Posterior cingulate gyrus (tissue), 11 donors: ENCODE measurements at regions not wholly inside any gene's neighbourhood (a gene's known extent, or its start where the extent isn't known, plus 50 kb on each side); places are given as distances from the start of the nearest gene placed in this dataset.

Source experiments
- DNase-seq, 10 donors: peaks; one replicate each; pipeline versions ENCODE4 v3.0.0 to v3.0.0-alpha.2; 2020 to 2021; ENCODE audit warnings: mixed read lengths in 3 of 10
- intact Hi-C: fragments of 100-400 bp; cut with DNase I; formaldehyde crosslinking; loops from one replicate; pipeline ENCODE4 v1.15.1; 2023

DNA sequence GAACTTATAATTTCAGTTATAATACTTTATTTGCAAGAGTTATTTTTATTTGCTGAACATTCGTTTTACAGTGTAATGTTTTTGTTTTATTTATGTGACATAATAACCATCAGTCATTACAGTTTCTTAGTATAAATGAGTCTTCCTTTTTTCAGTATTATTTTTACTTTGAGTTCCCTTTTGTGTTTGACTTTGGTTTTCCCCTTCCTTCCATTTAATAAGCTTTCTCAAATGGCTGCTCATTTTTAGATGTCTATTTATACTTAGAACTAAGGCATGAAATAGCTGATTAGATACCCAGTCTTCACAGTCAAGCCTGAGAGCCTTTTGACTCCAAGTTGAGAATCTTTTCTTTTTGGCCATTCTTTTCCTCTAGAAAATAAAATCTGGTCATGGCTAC lies 404.5 kb downstream of the LRFN5 start:
- DNase-seq: no peak
- intact Hi-C loops: no loop called here

DNA sequence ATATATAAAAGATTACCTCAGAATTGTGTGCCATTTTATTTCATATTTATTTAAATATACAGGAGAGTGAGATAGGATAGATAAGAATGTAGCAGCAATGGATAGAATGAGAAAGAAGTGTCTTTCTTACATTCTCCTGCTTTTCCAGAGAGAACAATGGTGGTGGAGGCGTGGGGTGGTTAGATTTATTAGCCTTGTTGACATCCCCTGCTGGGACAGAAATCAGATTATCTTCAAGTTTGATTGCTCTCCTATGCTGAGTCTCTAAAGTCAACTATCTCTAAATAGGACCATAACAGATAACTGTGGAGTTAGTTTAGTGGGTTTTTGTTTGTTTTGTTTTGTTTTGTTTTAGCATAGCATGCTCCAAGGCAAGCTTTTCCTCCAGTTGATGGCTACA lies 397.6 kb downstream of the LRFN5 start:
- DNase-seq: no peak
- intact Hi-C loops: no loop called here

DNA sequence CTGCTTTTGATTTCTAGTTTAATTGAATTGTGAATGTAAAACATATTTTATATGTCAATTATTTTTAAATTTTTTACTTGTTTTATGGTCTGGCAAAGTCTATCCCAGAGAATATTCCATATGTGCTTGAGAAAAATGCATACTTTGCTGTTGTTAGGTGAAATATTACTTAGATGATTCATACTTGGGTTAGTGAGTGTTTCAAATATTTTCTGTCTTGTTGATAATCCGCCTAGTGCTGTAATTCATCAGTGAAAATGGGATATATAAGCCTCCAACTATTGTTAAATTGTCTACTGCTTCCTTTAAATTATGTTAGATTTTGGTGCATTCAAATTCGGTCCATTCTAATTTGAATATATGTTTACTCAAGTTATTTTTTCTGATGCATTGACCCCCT lies 395.5 kb downstream of the LRFN5 start:
- DNase-seq: no peak
- intact Hi-C loops: no loop called here

DNA sequence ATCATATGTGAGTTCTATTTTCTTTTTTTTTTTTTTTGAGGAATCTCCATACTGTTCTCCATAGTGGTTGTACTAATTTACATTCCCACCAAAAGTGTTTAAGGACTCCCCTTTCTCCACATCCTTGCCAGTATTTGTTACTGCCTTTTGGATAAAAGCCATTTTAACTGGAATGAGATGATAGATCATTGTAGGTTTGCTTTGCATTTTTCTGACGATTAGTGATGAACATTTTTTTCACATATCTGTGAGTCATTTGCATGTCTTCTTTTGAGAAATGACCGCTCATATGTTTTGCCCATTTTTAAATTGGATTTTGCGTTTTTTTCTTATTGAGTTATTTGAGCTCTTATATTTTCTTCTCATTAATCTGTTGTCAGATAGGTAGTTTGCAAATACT lies 394.8 kb downstream of the LRFN5 start:
- intact Hi-C loops: no loop called here
- DNase-seq: no peak

DNA sequence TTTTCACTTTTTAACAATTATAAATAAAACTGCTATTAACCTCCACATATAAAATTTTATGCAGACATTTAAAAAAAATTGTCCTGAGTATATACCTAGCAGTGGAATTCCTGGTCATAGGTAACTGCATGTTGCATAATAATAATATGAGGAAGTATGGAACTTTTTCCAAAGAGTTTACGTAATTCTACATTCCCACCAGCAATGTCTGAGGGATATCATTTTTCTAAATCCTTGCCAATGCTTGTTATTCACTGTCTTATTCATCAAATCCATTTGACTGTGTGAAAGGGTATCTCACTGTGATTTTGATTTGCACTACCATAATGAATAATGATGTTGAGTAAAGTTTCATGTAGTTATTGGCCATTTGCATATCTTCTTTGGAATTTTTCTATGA lies 393.8 kb downstream of the LRFN5 start:
- no peak for DNase-seq
- intact Hi-C loops: no loop called here

DNA sequence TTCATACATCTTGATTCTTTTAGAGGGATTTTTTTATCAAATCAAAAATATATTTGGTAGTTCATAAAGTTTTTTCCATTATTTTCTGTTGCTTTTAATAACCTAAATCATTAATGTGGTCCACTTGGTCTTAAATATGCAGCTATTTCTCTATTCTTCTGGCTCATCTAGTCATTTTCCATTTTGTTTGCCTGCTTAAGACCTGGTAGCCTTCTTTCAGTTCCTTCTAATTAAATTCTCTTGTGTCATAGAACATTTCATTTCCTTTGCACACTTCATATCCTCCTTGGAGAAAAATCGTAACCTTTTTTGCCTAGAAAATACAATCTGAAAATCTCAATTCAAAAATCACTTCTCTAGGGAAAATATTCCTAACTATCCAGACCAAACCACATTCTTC lies 387.0 kb downstream of the LRFN5 start:
- DNase-seq: no peak
- intact Hi-C loops: no loop called here

DNA sequence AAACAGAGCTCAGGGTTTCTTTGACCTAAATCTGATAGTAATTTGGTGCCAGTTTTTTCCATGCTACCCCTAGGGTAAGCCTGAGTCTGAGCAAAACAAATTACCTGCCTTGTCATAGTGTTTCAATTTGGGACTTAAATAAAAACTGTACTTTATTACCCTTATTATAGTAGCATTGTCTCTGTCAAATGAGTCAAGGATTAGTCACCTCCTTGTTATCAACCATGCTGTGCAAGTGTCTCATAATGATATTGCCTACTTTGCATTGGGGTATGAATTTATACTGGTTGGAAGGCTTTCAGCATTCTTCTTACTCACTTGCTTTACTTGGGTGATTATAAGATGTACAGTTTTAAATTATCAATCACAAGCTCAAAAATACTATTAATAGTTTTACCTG lies 380.0 kb downstream of the LRFN5 start:
- intact Hi-C loops: no loop called here
- DNase-seq: no peak

DNA sequence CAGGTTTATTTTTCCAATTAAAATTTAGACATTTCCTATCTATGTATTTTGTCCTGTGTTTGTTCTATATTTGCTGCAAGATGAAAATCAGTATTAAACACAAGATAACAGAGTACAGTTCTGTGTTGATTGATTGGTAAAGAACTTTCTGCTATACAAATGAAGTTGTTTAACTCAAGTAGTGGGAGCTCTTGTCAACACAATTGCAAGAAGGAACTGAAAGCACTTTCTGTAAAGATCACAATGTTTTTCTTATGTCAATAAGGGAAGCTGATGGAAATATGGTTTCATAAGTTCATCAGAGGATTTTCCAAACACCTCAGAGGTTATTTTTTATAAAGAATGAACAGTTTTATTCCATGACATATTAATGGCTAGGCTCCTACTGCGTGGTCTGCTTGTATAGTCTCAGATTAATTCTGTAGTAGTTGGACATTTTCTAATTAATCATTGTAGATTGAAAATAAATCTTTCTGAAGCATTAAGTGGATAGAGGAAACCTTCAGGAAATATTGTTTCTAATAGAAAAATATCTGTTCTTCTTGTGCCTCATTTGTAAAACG lies 379.5 kb downstream of the LRFN5 start:
- DNase-seq: no peak
- intact Hi-C loops: no loop called here

DNA sequence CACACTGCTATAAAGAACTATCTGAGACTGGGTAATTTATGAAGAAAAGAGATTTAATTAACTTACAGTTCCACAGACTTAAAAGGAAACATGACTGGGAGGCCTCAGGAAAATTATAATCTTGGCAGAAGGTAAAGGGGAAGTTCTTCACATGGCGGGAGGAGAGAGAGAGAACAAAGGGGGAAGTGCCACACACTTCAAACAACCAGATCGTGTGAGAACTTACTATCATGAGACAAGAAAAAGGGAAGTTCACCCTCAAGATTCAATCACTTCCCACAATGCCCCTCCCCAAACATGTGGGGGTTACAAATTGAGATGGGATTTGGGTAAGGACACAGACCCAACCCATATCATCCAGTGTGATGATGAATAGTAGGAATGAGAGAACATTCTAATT lies 366.5 kb downstream of the LRFN5 start:
- DNase-seq: no peak
- intact Hi-C loops: no loop called here

DNA sequence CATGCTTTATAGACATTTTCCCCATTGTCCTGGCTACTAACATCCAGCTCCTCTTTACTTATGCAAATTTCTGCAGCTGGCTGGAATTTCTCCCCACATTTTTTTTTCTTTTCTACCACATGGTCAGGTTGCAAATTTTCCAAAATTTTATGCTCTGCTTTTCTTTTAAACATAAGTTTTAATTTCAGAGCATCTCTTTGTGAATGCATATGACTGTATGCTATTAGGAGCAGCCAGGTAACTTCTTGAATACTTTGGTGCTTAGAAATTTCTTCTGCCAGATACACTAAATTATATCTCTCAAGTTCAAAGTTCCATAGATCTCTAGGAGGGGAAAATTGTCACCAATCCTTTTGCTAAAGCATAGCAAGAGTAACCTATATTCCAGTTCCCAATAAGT lies 365.9 kb downstream of the LRFN5 start:
- intact Hi-C loops: no loop called here
- no peak for DNase-seq

DNA sequence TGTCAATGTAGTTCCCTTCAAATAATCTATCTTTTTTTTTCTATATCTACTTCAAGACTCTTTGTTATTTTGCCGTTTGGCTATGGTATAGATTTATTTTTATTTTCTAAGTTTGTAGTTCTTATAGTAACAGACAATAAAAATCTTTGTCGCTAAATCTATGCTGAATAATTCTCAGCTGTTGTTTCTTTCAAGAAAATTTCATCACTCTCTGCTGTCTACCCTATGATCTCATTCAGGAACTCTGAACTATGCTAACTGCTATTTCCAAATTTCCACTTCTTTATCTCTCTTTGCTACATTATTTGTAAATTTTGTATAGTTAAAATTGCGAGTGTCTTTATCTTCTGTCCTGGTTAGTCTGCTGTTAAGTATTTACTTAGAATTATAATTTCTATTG lies 353.6 kb downstream of the LRFN5 start:
- DNase-seq: no peak
- intact Hi-C loops: no loop called here

DNA sequence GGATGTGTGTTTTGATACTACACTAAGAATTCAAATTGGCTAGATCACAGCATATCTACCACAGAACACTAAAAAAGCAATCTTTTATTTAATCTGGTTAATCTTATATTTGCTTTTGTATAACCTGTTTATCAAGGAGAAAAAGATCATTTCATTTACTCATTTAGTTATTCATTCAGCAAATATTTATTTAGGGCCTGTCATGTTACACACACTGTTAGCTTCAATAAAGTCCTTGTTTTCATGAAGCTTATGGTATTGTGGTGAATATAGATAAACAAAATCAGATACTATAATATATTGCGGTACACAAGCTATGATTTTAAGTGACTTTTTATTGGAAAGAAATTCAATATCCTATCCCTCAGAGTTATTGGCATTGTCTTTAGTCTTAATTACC lies 350.8 kb downstream of the LRFN5 start:
- intact Hi-C loops: no loop called here
- DNase-seq: no peak
